Tibial nerve (tissue), 4 donors: ENCODE measurements at regions not wholly inside any gene's neighbourhood (a gene's known extent, or its start where the extent isn't known, plus 50 kb on each side); places are given as distances from the start of the nearest gene placed in this dataset.

Source experiments
- DNase-seq, 2 donors: peaks; one replicate each; pipeline ENCODE4 v3.0.0-alpha.2; 2019; ENCODE audit warnings: low spot score in 2 of 2
- H3K27ac ChIP-seq, 4 donors: fragments of 200-600 bp; sonication (generic) in 3 of 4; one replicate each; pipeline ENCODE4 v1.5.1; 2017 to 2019; ENCODE audit warnings: mild to moderate bottlenecking in 1 of 4
- H3K27me3 ChIP-seq, 2 donors: fragments of 200-600 bp; sonication (generic) in 1 of 2; one replicate each; pipeline versions ENCODE4 v1.5.1 to v1.6.0; 2017 to 2019
- H3K36me3 ChIP-seq, 3 donors: fragments of 200-600 bp; sonication (generic); one replicate each; pipeline ENCODE4 v1.5.1; 2018 to 2019
- H3K4me1 ChIP-seq, 4 donors: fragments of 200-600 bp; sonication (generic) in 3 of 4; one replicate each; pipeline ENCODE4 v1.5.1; 2017 to 2019
- H3K4me3 ChIP-seq, 4 donors: fragments of 200-600 bp; sonication (generic) in 3 of 4; one replicate each; pipeline ENCODE4 v1.5.1; 2017 to 2019; ENCODE audit warnings: mild to moderate bottlenecking in 1 of 4, moderate library complexity in 1 of 4
- H3K9me3 ChIP-seq, 4 donors: fragments of 200-600 bp; sonication (generic) in 3 of 4; one replicate each; pipeline ENCODE4 v1.5.1; 2017 to 2019
- CTCF ChIP-seq, 5 experiments: fragments of 200-600 bp in 3 of 5; fragments of 450-650 bp in 2 of 5; sonication (generic) in 3 of 5; IDR thresholded peaks; one replicate each; pipeline ENCODE4 v1.5.1; 2016 to 2019; ENCODE audit warnings: antibody characterized with exemption in 5 of 5, mild to moderate bottlenecking in 3 of 5, moderate library complexity in 2 of 5
- EP300 ChIP-seq, 2 donors: sonication (generic); formaldehyde crosslinking; IDR thresholded peaks; one replicate each; pipeline ENCODE4 v1.6.1; 2017; ENCODE audit warnings: antibody characterized with exemption in 2 of 2, mild to moderate bottlenecking in 1 of 2
- POLR2A ChIP-seq, 2 donors: fragments of 450-650 bp; IDR thresholded peaks; one replicate each; pipeline ENCODE4 v1.6.1; 2017; ENCODE audit warnings: antibody characterized with exemption in 2 of 2, mild to moderate bottlenecking in 2 of 2, moderate library complexity in 2 of 2
- WGBS, 2 donors: methylation state at CpG; one replicate each; pipeline ENCODE4 v1.1.5; 2018; 5-methylcytosine and 5-hydroxymethylcytosine counted together

- H3K4me3 ChIP-seq: no peak overlapping the region
- no peak for TF ChIP-seq EP300 (IDR thresholded peaks at IDR 0.05)
- TF ChIP-seq CTCF (IDR thresholded peaks at IDR 0.05): no peak
- H3K36me3 ChIP-seq: no peaks in the 10 kb centered on the region
- DNase-seq: no peak
- H3K4me1 ChIP-seq: no peaks in the 10 kb centered on the region
- peaks cover 0 to 3% (median 0%) of the 10 kb centered on the region in 4 donors for H3K9me3 ChIP-seq
- 50 to 54% methylated on average over 1 of the region's 1 CpG for WGBS, 2 donors
- H3K27me3 ChIP-seq: no peaks in the 10 kb centered on the region
- H3K27ac ChIP-seq: no peak overlapping the region
These were observed 341.9 kb downstream of the COL12A1 start for GRCh38 chr6:74863968-74864367.

- TF ChIP-seq CTCF (IDR thresholded peaks at IDR 0.05): no peak
- no peak for TF ChIP-seq POLR2A (IDR thresholded peaks at IDR 0.05)
- TF ChIP-seq EP300 (IDR thresholded peaks at IDR 0.05): no peak
- Histone ChIP-seq H3K4me3 (no peak overlapping the region), H3K36me3 (no peaks in the 10 kb centered on the region), H3K27ac (no peak overlapping the region), H3K9me3 (peaks cover 0 to 3% (median 0%) of the 10 kb centered on the region in 4 donors), H3K27me3 (no peaks in the 10 kb centered on the region), H3K4me1 (no peaks in the 10 kb centered on the region)
- DNase-seq: no peak
These were observed 345.4 kb downstream of the COL12A1 start for GRCh38 chr6:74860456-74860855.

- Histone ChIP-seq H3K27me3 (no peaks in the 10 kb centered on the region), H3K9me3 (peaks cover 0 to 3% (median 0%) of the 10 kb centered on the region in 4 donors), H3K36me3 (no peaks in the 10 kb centered on the region), H3K4me3 (no peak overlapping the region), H3K27ac (no peak overlapping the region), H3K4me1 (no peaks in the 10 kb centered on the region)
- no peak for DNase-seq
- no peak for TF ChIP-seq EP300 (IDR thresholded peaks at IDR 0.05)
- TF ChIP-seq CTCF (IDR thresholded peaks at IDR 0.05): no peak
- TF ChIP-seq POLR2A (IDR thresholded peaks at IDR 0.05): no peak
- WGBS, 2 donors: 94 to 97% methylated on average over 3 of the region's 3 CpGs
These were observed 348.7 kb downstream of the COL12A1 start for GRCh38 chr6:74857157-74857556.

GRCh38 chr6:74853991-74854390, 351.9 kb downstream of the COL12A1 start:
- Histone ChIP-seq H3K27me3 (no peaks in the 10 kb centered on the region), H3K36me3 (no peaks in the 10 kb centered on the region), H3K4me1 (no peaks in the 10 kb centered on the region), H3K27ac (no peak overlapping the region), H3K9me3 (no peaks in the 10 kb centered on the region), H3K4me3 (no peak overlapping the region)
- DNase-seq: no peak
- TF ChIP-seq EP300 (IDR thresholded peaks at IDR 0.05): no peak

- TF ChIP-seq POLR2A (IDR thresholded peaks at IDR 0.05) (no peak), CTCF (IDR thresholded peaks at IDR 0.05) (no peak), EP300 (IDR thresholded peaks at IDR 0.05) (no peak)
- Histone ChIP-seq H3K9me3 (no peaks in the 10 kb centered on the region), H3K4me3 (no peak overlapping the region), H3K27me3 (no peaks in the 10 kb centered on the region), H3K27ac (no peak overlapping the region), H3K36me3 (no peaks in the 10 kb centered on the region), H3K4me1 (no peaks in the 10 kb centered on the region)
- DNase-seq: no peak
- 61 to 68% methylated on average over 2 of the region's 2 CpGs for WGBS, 2 donors
These were observed 354.3 kb downstream of the COL12A1 start for GRCh38 chr6:74851596-74851995.

GRCh38 chr6:74840953-74841352, 364.9 kb downstream of the COL12A1 start:
- Histone ChIP-seq H3K27ac (no peak overlapping the region), H3K36me3 (no peaks in the 10 kb centered on the region)

More at GRCh38 chr6:74840953-74841352, 364.9 kb downstream of the COL12A1 start:
- H3K9me3 ChIP-seq: peaks cover 0 to 15% (median 0%) of the 10 kb centered on the region in 4 donors
- no peak for DNase-seq
- H3K27me3 ChIP-seq: no peaks in the 10 kb centered on the region
- WGBS, 2 donors: 77 to 78% methylated on average over 3 of the region's 3 CpGs
- H3K4me1 ChIP-seq: no peaks in the 10 kb centered on the region
- no peak for TF ChIP-seq EP300 (IDR thresholded peaks at IDR 0.05)
- H3K4me3 ChIP-seq: no peak overlapping the region
